Brain microvascular endothelial cell (primary cell): ENCODE measurements at regions not wholly inside any gene's neighbourhood (a gene's known extent, or its start where the extent isn't known, plus 50 kb on each side); places are given as distances from the start of the nearest gene placed in this dataset.
"Not testable (repeated sequence)": the region's sequence is repeated elsewhere in the genome, so short reads cannot be mapped to it uniquely, and the experiment has no call there.

Source experiments
- DNase-seq: peaks from one replicate; pipeline ENCODE4 v3.0.0-alpha.2; 2020
- H3K27ac ChIP-seq: fragments of 250-450 bp; sonication (Bioruptor Pico); 2 replicates; pipeline ENCODE4 v1.5.1; 2020; ENCODE audit warnings: mild to moderate bottlenecking, moderate library complexity
- H3K27me3 ChIP-seq: fragments of 250-450 bp; sonication (Bioruptor Pico); replicated peaks from 2 replicates; pipeline ENCODE4 v1.5.1; 2020; ENCODE audit warnings: mild to moderate bottlenecking
- H3K36me3 ChIP-seq: fragments of 250-450 bp; sonication (Bioruptor Pico); replicated peaks from 2 replicates; pipeline ENCODE4 v1.5.1; 2020; ENCODE audit warnings: mild to moderate bottlenecking
- H3K4me3 ChIP-seq: 2 replicates; pipeline ENCODE4 v1.5.1; 2011; ENCODE audit warnings: low read depth, mild to moderate bottlenecking, control low read depth, low read length, moderate library complexity
- CTCF ChIP-seq: IDR thresholded peaks from 2 replicates; pipeline ENCODE4 v1.5.1; 2011; ENCODE audit warnings: low read depth, mild to moderate bottlenecking, moderate library complexity, low read length, control low read depth, inconsistent platforms; ENCODE audit errors: missing control alignments
- in situ Hi-C: cut with HindIII; loops from 2 replicates; pipeline ENCODE4 v1.10.0; 2017; ENCODE audit warnings: low sequenced_read_pairs, low pct_ligation_motif_present

DNA sequence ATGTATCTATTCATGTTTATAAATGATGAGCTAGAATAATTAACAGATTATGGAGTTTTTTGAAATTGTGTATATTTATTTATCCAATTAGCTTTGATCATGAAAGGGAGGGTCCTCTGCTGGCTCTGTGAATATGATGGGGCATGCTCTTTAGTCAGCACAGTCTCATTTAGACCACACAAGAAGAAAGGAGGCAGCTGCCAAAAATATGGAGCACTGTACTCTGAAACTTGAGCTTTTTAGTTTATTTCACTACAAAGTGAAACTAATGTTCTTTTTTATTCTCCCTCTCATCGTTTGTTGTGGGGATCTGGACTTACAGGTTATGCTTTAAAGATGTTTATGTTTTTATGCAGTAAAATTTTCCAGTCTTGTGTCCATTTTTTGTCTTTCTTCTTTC lies 266.9 kb upstream of the GULP1 start:
- TF ChIP-seq CTCF, result no peak
- in situ Hi-C loops, result no loop called here

DNA sequence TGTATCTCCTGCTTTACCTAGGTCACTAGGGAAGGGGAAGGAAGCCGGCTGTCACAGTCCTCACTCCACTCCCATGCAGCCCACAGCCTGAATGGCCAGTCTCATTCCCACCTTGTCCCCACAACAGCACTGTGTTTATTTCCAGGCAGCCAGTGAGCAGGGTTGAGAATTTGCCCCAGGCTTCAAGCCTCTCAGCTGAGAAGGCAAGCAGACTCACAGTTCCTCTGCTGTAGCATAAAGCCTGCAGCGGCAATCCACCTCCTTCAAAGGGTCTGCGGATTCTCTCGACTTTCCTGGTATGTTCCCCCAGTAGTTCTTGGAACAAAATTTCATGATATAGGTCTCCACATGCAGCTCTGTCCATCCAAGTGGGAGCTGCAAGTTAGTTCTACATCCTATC lies 262.9 kb upstream of the GULP1 start:
- H3K36me3 ChIP-seq, result no peaks in the 10 kb centered on the region
- TF ChIP-seq CTCF, result no peak
- no peaks in the 10 kb centered on the region for H3K27me3 ChIP-seq
- no peak overlapping the region for H3K4me3 ChIP-seq
- in situ Hi-C loops, result no loop called here
- no peak for DNase-seq
- no peak overlapping the region for H3K27ac ChIP-seq

More for the DNA sequence above, 266.9 kb upstream of the GULP1 start:
- Histone ChIP-seq H3K27ac (no peak overlapping the region), H3K27me3 (no peaks in the 10 kb centered on the region), H3K4me3 (no peak overlapping the region), H3K36me3 (no peaks in the 10 kb centered on the region)
- no peak for DNase-seq

- no peak for DNase-seq
- H3K36me3 ChIP-seq, result no peaks in the 10 kb centered on the region
- no peak for TF ChIP-seq CTCF
- H3K27me3 ChIP-seq, result no peaks in the 10 kb centered on the region
- in situ Hi-C loops, result no loop called here
- no peak overlapping the region for H3K27ac ChIP-seq
- H3K4me3 ChIP-seq, result no peak overlapping the region
Observed at GRCh38 chr2:188032306-188032705, 259.4 kb upstream of the GULP1 start.

- TF ChIP-seq CTCF, result no peak
- H3K27me3 ChIP-seq, result no peaks in the 10 kb centered on the region
- H3K27ac ChIP-seq, result no peak overlapping the region
- DNase-seq, result no peak
- no peaks in the 10 kb centered on the region for H3K36me3 ChIP-seq
- no peak overlapping the region for H3K4me3 ChIP-seq
- in situ Hi-C loops, result no loop called here
Observed at GRCh38 chr2:188032786-188033185, 258.9 kb upstream of the GULP1 start.

GRCh38 chr2:188033240-188033639 lies 258.4 kb upstream of the GULP1 start:
- H3K36me3 ChIP-seq, DNase-seq, H3K27ac ChIP-seq, H3K27me3 ChIP-seq, H3K4me3 ChIP-seq, in situ Hi-C loops: not testable (repeated sequence)

DNA sequence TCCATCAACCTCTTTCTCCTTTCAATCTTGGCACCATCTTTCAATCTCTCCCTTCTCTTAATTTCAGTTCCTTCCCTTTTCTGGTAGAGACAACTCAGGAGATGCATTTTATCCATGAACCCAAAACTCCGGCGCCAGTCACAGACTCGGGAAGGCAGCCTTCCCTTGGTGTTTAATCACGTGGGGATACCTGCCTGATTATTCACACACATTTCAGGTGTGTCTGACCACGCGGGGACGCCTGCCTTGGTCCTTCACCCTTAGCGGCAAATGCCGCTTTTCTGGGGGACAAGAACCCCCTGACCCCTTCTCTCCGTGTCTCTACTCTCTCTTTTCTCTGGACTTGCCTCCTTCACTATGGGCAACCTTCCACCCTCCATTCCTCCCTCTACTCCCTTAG lies 257.6 kb upstream of the GULP1 start:
- H3K27ac ChIP-seq, H3K36me3 ChIP-seq, H3K27me3 ChIP-seq, H3K4me3 ChIP-seq, in situ Hi-C loops, DNase-seq: not testable (repeated sequence)

DNA sequence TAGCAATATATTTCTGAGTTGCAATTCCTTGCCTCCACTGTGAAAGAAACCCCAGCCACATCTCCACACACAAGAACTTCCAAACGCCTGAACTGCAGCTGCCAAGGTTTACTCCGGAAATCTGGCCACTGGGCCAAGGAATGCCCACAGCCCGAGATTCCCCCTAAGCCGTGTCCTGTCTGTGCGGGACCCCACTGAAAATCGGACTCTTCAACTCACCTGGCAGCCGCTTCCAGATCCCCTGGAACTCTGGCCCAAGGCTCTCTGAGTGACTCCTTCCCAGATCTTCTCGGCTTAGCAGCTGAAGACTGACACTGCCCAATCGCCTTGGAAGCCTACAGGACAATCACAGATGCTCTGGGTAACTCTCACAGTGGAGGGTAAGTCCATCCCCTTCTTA lies 256.3 kb upstream of the GULP1 start:
- H3K27me3 ChIP-seq, in situ Hi-C loops, H3K27ac ChIP-seq, H3K36me3 ChIP-seq, DNase-seq, H3K4me3 ChIP-seq: not testable (repeated sequence)

DNA sequence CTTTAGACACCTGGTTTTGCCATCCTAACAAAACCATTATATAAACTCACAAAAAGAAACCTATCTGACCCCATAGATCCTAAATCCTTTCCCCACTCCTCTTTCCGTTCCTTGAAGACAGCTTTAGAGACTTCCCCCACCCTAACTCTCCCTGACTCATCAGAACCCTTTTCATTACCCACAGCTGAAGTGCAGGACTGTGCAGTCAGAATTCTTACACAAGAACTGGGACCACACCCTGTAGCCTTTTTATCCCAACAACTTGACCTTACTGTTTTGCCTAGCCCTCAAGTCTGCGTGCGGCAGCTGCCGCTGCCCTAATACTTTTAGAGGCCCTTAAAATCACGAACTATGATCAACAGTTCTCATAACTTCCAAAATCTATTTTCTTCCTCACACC lies 254.9 kb upstream of the GULP1 start:
- DNase-seq, in situ Hi-C loops, H3K36me3 ChIP-seq: not testable (repeated sequence)

More for the DNA sequence above, 254.9 kb upstream of the GULP1 start:
- H3K27me3 ChIP-seq, H3K27ac ChIP-seq, H3K4me3 ChIP-seq: not testable (repeated sequence)
